GM10266 (cell line): ENCODE measurements at regions not wholly inside any gene's neighbourhood (a gene's known extent, or its start where the extent isn't known, plus 50 kb on each side); places are given as distances from the start of the nearest gene placed in this dataset.

ENCODE experiments used
- DNase-seq: peaks from one replicate; pipeline ENCODE4 v3.0.0; 2012; ENCODE audit errors: extremely low spot score
- TF ChIP-seq, protein P1 (sequence below): IDR thresholded peaks from 2 replicates; pipeline ENCODE4 v1.5.1; 2012; ENCODE audit warnings: mild to moderate bottlenecking, low read depth; ENCODE audit not compliant: control insufficient read depth, insufficient read depth; ENCODE audit errors: missing control alignments

DNA sequence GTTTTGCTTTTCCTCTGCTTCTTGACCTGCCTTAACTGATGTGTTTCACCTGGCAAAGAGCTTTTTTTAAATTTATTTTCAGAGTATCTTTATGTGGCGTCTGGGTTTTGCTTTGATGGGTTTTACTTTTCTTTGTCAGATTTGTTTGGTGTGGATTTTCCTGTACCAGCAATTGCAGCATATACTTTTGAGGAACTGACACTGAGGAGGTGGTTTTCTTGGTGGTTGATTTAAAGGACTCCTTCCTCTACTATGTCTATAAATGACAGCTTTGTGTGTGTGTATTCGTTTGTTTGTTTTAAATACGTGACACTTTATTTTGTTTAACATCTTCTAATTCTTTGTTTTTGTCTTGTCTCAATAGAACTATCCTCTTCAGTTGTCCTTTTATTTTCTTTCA, 1071.9 kb upstream of the ARRDC3 start:
- DNase-seq: peak; percentile 42
- TF ChIP-seq, protein P1, sequence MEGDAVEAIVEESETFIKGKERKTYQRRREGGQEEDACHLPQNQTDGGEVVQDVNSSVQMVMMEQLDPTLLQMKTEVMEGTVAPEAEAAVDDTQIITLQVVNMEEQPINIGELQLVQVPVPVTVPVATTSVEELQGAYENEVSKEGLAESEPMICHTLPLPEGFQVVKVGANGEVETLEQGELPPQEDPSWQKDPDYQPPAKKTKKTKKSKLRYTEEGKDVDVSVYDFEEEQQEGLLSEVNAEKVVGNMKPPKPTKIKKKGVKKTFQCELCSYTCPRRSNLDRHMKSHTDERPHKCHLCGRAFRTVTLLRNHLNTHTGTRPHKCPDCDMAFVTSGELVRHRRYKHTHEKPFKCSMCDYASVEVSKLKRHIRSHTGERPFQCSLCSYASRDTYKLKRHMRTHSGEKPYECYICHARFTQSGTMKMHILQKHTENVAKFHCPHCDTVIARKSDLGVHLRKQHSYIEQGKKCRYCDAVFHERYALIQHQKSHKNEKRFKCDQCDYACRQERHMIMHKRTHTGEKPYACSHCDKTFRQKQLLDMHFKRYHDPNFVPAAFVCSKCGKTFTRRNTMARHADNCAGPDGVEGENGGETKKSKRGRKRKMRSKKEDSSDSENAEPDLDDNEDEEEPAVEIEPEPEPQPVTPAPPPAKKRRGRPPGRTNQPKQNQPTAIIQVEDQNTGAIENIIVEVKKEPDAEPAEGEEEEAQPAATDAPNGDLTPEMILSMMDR: no peak

DNA sequence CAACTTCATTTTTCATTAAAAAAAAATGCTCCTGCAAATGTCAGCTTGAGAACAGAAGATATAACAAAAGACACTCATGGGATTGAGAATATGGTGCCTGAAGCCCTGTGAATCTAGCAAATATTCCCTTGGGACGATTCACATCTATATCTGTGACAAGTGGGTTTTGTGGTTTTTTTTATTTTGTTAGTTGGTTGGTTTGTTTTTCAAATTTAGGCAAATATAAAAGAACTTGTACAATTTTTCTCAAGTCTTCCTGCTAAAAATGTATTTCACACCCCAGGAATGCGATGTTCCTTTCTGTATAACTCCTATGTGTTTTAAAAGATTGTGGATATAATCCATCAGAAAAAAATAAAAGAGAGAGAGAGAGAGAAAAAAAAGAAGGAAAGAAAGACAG, 1061.8 kb upstream of the ARRDC3 start:
- DNase-seq: no peak
- TF ChIP-seq, protein P1: no peak

DNA sequence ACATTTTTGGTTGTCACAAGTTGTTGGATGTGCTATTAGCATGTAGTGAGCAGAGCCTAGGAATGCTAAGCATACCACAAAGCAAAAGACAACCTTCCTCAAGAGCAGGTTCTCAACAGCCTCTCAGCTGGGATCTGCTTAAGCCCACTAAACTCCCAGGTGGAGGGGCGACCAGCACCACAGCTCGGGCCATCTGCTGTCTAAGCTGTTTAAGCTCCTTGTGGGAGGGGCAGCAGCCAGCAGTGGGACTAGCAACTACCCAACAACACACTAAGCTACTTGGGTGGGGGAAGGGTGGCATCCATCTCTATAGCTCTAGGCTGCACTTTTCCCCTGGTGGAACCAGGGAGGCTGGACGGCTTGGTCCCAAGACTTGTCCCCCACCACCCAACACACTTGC, 1052.7 kb upstream of the ARRDC3 start:
- no peak for DNase-seq
- TF ChIP-seq, protein P1: no peak

DNA sequence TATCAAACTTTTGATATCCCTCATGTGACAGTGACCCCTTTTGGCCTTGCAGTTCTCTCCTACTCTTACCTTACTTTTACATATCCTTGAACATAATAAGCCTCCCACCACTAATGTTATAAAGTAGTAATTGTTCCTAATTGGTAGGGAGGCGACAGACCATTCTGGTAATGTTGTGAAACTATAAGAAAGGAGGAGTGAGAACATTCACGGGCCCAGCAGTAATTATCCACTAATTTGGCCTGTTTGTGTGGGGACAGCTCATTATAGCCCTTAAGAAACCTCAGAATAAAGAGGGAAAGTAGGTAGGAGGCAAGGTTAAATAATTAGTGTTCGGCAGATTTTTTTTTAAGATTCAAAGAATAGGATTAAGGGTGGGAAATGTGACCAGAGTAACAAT, 1046.5 kb upstream of the ARRDC3 start:
- DNase-seq: no peak
- TF ChIP-seq, protein P1: no peak

DNA sequence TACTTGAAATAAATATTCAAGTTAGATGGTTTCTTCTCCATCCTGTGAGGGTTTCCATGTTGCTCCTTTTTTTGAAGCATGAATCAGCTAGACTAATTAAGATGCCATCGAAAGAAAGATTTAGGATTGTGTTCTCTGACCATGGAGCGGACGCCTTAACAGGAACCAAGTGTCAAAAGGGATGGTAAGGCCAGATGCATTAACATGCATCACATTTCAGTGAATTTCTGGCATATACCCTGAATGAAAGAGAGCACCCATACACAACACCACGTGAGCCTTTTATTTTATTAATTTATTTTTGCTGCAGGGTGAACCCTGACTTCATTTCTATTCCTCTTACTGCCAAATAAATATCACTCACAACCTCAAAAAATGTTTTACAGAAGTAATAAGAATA, 1045.3 kb upstream of the ARRDC3 start:
- DNase-seq: no peak
- TF ChIP-seq, protein P1: no peak

DNA sequence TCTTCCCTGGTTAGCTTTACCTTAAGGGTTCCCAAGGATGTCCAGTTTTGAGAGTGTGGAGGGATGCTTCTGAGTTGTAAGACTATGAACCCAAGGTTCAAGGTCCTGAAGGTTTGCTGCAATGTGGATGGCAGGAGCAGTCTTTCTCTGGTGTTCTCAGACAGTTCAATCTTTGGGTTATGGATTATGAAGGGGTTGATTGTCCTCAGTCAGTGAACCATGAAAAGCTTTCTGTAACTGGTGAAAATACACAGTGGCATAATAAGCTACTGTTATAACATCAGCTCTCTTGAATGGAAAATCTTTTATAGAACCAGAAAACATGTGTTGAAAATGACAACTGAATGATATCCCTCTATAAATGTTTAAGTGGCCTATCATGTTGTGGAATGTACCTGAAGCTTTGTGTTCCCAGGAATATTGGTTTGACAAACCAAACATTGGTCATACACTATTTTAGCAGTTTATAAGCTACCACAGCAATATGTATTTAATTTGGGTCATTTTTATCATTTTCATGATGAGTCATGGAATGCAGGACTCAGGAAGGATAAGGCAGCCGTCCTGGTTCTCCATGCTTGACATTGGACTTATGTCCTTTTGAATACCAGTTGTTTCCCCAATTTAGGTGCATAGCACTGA, 1041.8 kb upstream of the ARRDC3 start:
- TF ChIP-seq, protein P1: no peak

DNA sequence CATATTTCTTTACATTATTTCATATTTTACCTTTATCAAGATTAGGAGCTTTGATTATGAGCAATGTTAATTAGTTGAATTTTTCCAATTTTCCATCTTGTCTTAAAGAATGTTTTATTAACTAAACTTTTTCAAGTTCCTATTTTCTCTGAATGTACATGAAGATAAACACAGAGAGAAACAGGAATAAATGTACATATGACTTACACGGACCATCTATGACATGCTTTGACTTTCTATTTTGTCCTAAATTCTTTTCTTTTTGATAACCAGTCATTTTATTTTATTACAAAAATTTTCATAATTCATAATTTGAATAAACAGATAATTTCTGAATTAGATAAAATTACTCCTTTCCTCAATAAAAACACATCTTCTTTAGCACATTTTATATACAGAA, 1038.8 kb upstream of the ARRDC3 start:
- TF ChIP-seq, protein P1: no peak
- no peak for DNase-seq

More for the DNA sequence above, 1041.8 kb upstream of the ARRDC3 start:
- DNase-seq: no peak
